ENCODE measurements at regions not wholly inside any gene's neighbourhood (a gene's known extent, or its start where the extent isn't known, plus 50 kb on each side); places are given as distances from the start of the nearest gene placed in this dataset.

DNA sequence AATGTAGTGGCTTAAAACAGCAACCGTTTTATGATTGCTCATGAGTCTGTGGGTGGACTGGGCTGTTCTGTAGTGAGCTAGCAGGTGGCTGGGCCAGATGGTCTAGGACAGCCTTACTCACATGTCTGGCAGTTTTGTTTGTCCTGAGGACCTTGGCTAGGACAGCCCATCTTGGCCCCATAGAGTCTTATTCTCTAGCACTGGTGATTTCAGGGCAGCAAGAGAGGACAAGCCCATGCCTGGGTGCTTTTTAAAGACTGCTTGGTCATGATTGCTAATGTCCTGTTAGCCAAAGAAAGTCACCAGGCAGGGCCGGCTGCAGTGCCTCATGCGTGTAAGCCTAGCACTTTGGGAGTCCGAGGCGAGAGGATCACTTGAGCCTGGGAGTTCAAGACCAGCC lies 139.8 kb downstream of the KATNIP start:
- Mint-ChIP-seq H3K27me3 (ENCODE audit: low read depth) (no peaks in the 10 kb centered on the region), H3K4me1 (peaks cover 15% of the 10 kb centered on the region), H3K36me3 (ENCODE audit: low read depth) (peaks cover 3% of the 10 kb centered on the region), H3K9me3 (no peaks in the 10 kb centered on the region), H3K4me3 (no peak overlapping the region), H3K27ac (no peak overlapping the region)
- TF ChIP-seq, protein P1, sequence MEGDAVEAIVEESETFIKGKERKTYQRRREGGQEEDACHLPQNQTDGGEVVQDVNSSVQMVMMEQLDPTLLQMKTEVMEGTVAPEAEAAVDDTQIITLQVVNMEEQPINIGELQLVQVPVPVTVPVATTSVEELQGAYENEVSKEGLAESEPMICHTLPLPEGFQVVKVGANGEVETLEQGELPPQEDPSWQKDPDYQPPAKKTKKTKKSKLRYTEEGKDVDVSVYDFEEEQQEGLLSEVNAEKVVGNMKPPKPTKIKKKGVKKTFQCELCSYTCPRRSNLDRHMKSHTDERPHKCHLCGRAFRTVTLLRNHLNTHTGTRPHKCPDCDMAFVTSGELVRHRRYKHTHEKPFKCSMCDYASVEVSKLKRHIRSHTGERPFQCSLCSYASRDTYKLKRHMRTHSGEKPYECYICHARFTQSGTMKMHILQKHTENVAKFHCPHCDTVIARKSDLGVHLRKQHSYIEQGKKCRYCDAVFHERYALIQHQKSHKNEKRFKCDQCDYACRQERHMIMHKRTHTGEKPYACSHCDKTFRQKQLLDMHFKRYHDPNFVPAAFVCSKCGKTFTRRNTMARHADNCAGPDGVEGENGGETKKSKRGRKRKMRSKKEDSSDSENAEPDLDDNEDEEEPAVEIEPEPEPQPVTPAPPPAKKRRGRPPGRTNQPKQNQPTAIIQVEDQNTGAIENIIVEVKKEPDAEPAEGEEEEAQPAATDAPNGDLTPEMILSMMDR (IDR thresholded peaks at IDR 0.05; ENCODE audit: unreplicated experiment in 3 of 3) = no peak

DNA sequence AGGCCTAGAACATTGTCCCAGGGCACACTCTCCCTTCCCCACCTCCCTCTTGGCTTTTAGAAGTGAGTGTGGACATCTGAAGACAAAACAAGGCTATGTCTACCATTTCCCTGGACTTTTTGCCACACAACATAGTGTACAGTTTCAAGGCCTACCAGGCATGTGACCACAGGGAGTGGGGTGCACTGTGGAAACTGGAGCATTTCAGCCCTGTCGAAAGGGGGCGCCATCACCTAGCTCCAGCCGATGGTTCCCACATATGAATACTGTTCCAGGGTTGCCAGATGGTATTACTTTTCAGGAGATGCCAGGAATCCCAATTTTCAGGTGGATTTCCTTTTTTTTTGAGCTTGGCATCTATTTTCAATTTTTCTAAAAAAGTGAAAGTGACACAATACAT lies 140.7 kb downstream of the KATNIP start:
- TF ChIP-seq, protein P1 (IDR thresholded peaks at IDR 0.05; ENCODE audit: unreplicated experiment in 3 of 3) = peak in 1 of 3 experiments; percentile 20
- H3K27ac Mint-ChIP-seq = no peak overlapping the region
- H3K4me1 Mint-ChIP-seq = peaks cover 13% of the 10 kb centered on the region
- no peaks in the 10 kb centered on the region for H3K9me3 Mint-ChIP-seq
- H3K27me3 Mint-ChIP-seq (ENCODE audit: low read depth) = no peaks in the 10 kb centered on the region
- H3K4me3 Mint-ChIP-seq = no peak overlapping the region
- peaks cover 3% of the 10 kb centered on the region for H3K36me3 Mint-ChIP-seq (ENCODE audit: low read depth)

DNA sequence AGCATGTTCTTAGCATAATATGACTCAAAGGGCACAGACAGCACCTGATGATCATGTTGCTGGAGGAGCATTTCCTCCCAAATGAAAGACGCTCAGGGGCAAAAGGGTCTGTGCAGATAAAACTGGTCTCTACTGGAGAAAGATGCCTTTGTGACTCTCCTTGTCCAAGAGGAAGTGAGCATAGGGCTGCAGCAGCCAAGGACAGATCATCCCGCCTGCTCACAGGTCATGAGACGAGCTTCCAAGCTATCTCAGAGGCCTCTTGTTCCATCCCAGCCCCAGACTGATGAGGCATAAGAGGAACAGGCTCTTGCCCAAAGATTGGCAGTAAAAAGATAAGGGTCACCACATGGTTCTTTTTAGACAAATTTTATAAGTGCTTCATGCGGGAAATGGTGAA lies 141.8 kb downstream of the KATNIP start:
- H3K9me3 Mint-ChIP-seq = no peaks in the 10 kb centered on the region
- peaks cover 5% of the 10 kb centered on the region for H3K4me1 Mint-ChIP-seq
- H3K4me3 Mint-ChIP-seq = no peak overlapping the region
- TF ChIP-seq, protein P1 (IDR thresholded peaks at IDR 0.05; ENCODE audit: unreplicated experiment in 3 of 3) = no peak
- H3K27ac Mint-ChIP-seq = no peak overlapping the region
- no peaks in the 10 kb centered on the region for H3K27me3 Mint-ChIP-seq (ENCODE audit: low read depth)
- H3K36me3 Mint-ChIP-seq (ENCODE audit: low read depth) = peaks cover 3% of the 10 kb centered on the region

DNA sequence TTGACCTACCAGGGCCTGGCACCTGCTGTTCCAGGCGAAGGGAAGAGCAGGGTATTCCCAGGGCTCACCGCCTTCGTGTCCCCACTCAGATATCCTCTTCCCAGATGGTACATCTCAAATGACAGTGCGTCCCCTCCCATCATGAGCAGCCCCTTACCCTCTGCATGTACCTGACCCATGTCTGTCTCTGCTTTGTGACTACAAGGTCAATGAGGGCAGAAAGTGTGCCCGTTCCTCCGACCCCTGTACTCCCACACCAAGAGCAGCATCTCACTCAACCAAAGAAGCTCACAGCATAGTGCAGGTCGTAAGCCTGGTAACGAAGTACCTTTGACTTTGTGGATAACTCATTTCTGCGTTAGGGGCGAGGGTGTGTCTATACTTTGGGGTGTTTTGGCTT lies 142.6 kb downstream of the KATNIP start:
- no peak overlapping the region for H3K27ac Mint-ChIP-seq
- H3K9me3 Mint-ChIP-seq = no peaks in the 10 kb centered on the region
- TF ChIP-seq, protein P1 (IDR thresholded peaks at IDR 0.05; ENCODE audit: unreplicated experiment in 3 of 3) = no peak
- no peaks in the 10 kb centered on the region for H3K27me3 Mint-ChIP-seq (ENCODE audit: low read depth)
- H3K36me3 Mint-ChIP-seq (ENCODE audit: low read depth) = peaks cover 7% of the 10 kb centered on the region
- H3K4me1 Mint-ChIP-seq = peaks cover 5% of the 10 kb centered on the region
- no peak overlapping the region for H3K4me3 Mint-ChIP-seq

DNA sequence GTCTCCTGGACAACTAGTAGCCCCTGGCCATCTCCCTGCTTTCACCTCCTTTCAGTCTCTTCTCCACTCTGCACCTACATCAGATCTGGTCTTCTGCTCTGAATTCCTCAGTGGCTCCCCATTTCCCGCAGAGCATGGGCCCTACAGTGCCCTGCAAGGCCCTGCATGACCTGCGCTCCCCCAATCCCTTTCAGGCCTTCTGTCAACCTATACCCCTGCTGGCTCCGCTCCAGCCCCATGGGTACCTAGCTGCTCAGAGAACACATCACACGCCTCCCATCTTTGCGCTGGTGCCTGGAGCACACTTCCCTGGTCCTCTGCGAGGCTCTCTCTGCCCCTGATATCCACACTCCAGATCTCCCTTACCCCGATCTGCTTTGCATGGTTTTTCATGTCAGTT lies 145.2 kb downstream of the KATNIP start:
- no peak overlapping the region for H3K4me3 Mint-ChIP-seq
- TF ChIP-seq, protein P1 (IDR thresholded peaks at IDR 0.05; ENCODE audit: unreplicated experiment in 3 of 3) = no peak
- no peaks in the 10 kb centered on the region for H3K4me1 Mint-ChIP-seq
- no peak overlapping the region for H3K27ac Mint-ChIP-seq
- peaks cover 17% of the 10 kb centered on the region for H3K36me3 Mint-ChIP-seq (ENCODE audit: low read depth)
- no peaks in the 10 kb centered on the region for H3K9me3 Mint-ChIP-seq
- H3K27me3 Mint-ChIP-seq (ENCODE audit: low read depth) = no peaks in the 10 kb centered on the region

DNA sequence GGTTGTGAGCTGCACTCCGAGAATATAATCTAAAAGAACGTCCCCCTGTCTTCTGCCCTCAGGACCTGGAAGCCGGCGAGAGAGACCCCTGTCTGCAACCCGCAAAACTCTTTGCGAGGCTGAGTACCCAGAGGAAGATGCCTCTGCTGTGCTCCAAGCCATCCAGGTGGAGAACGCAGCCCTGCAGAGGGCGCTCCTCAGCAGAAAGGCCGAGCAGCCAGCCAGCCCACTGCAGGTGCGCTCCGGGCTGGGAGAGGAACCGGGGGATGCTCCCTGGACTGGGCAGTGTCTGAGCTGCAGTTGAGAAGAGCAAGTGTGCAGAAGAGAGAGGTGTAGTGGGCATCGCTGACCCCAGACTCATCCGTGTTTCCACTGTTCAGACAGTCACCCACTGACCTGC lies 148.3 kb downstream of the KATNIP start:
- no peaks in the 10 kb centered on the region for H3K27me3 Mint-ChIP-seq (ENCODE audit: low read depth)
- no peaks in the 10 kb centered on the region for H3K9me3 Mint-ChIP-seq
- H3K4me3 Mint-ChIP-seq = no peak overlapping the region
- TF ChIP-seq, protein P1 (IDR thresholded peaks at IDR 0.05; ENCODE audit: unreplicated experiment in 3 of 3) = peak in 1 of 3 experiments; percentile 36
- peaks cover 17% of the 10 kb centered on the region for H3K36me3 Mint-ChIP-seq (ENCODE audit: low read depth)
- H3K27ac Mint-ChIP-seq = no peak overlapping the region
- H3K4me1 Mint-ChIP-seq = peaks cover 3% of the 10 kb centered on the region
